ENCODE measurements at regions not wholly inside any gene's neighbourhood (a gene's known extent, or its start where the extent isn't known, plus 50 kb on each side); places are given as distances from the start of the nearest gene placed in this dataset.

DNA sequence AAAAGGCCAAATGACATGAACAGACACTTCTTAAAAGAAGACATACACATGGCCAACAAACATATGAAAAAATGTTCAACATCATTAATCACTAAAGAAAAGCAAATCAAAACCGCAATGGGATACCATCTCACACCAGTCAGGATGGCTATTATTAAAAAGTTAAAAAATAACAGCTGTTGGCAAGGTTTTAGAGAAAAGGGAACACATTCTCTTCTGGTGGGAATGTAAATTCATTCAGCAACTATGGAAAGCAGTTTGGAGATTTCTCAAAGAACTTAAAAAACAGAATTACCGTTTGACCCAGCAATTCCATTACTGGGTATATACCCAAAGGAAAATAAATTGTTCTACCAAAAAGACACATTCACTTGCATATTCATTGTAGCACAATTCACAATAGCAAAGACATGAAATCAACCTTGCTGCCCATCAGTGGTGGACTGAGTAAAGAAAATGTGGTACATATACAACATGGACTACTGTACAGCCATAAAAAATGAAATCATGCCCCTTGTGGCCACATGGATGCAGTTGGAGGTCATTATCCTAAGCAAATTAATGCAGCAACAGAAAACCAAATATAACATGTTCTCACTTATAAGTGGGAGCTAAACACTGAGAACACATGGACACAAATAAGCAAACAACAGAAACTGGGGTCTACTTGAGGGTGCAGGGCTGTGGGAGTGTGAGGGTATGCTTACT lies 190.7 kb upstream of the MCTP2 start:
- H3K27ac ChIP-seq: no peak overlapping the region
- no peaks in the 10 kb centered on the region for H3K9me2 ChIP-seq (ENCODE audit: insufficient read depth)
- H3K36me3 ChIP-seq (ENCODE audit: low read depth): no peaks in the 10 kb centered on the region
- DNase-seq: peak; percentile 39
- H3K9ac ChIP-seq: no peak overlapping the region
- H3K4me1 ChIP-seq (ENCODE audit: insufficient read depth): peaks cover 33% of the 10 kb centered on the region
- in situ Hi-C loops (cut with MboI): no loop called here
- TF ChIP-seq EZH2 (IDR thresholded peaks at IDR 0.05; ENCODE audit: insufficient read depth, poor library complexity, severe bottlenecking): no peak
- TF ChIP-seq EZH2phosphoT487 (IDR thresholded peaks at IDR 0.05; ENCODE audit: insufficient read depth, low read depth): no peak
- no peaks in the 10 kb centered on the region for H4K20me1 ChIP-seq (ENCODE audit: insufficient read depth)
- no peak overlapping the region for H3K4me2 ChIP-seq (ENCODE audit: unreplicated experiment)
- WGBS, 2 experiments (ENCODE audit: low coverage in 1 of 2, low lambda C conversion rate in 2 of 2, missing lambda C conversion rate in 2 of 2): 15 to 20% methylated on average over 2 of the region's 2 CpGs
- H3K4me3 ChIP-seq: no peak overlapping the region
- H3K79me2 ChIP-seq (ENCODE audit: insufficient read depth): no peaks in the 10 kb centered on the region
- peaks cover 31% of the 10 kb centered on the region for H3F3A ChIP-seq (ENCODE audit: insufficient read depth)
- no peak overlapping the region for H2AFZ ChIP-seq
- H3K9me3 ChIP-seq (ENCODE audit: low read depth): no peaks in the 10 kb centered on the region
- H3K27me3 ChIP-seq (replicated peaks; ENCODE audit: insufficient read depth): no peaks in the 10 kb centered on the region

- H3K27ac ChIP-seq: no peak overlapping the region
- no peak overlapping the region for H3K4me2 ChIP-seq (ENCODE audit: unreplicated experiment)
- no peak overlapping the region for H3K9ac ChIP-seq
- H3K9me3 ChIP-seq (ENCODE audit: low read depth): no peaks in the 10 kb centered on the region
- no peaks in the 10 kb centered on the region for H3K9me2 ChIP-seq (ENCODE audit: insufficient read depth)
- H3K4me3 ChIP-seq: no peak overlapping the region
- H3K4me1 ChIP-seq (ENCODE audit: insufficient read depth): peaks cover 20% of the 10 kb centered on the region
- H4K20me1 ChIP-seq (ENCODE audit: insufficient read depth): no peaks in the 10 kb centered on the region
- H2AFZ ChIP-seq: no peak overlapping the region
- peaks cover 19% of the 10 kb centered on the region for H3F3A ChIP-seq (ENCODE audit: insufficient read depth)
- TF ChIP-seq EZH2 (IDR thresholded peaks at IDR 0.05; ENCODE audit: insufficient read depth, poor library complexity, severe bottlenecking) (no peak), EZH2phosphoT487 (IDR thresholded peaks at IDR 0.05; ENCODE audit: insufficient read depth, low read depth) (no peak)
- peak; percentile 38 for DNase-seq
- no peaks in the 10 kb centered on the region for H3K36me3 ChIP-seq (ENCODE audit: low read depth)
- no peaks in the 10 kb centered on the region for H3K79me2 ChIP-seq (ENCODE audit: insufficient read depth)
- in situ Hi-C loops (cut with MboI): no loop called here
- no peaks in the 10 kb centered on the region for H3K27me3 ChIP-seq (replicated peaks; ENCODE audit: insufficient read depth)
- 22 to 25% methylated on average over 2 of the region's 2 CpGs for WGBS, 2 experiments (ENCODE audit: low coverage in 1 of 2, low lambda C conversion rate in 2 of 2, missing lambda C conversion rate in 2 of 2)
Measured at GRCh38 chr15:94036156-94036555, 195.2 kb upstream of the MCTP2 start.

- Histone ChIP-seq H3K79me2 (ENCODE audit: insufficient read depth) (no peaks in the 10 kb centered on the region), H4K20me1 (ENCODE audit: insufficient read depth) (no peaks in the 10 kb centered on the region), H3K27ac (no peak overlapping the region), H3K4me1 (ENCODE audit: insufficient read depth) (peaks cover 18% of the 10 kb centered on the region), H3F3A (ENCODE audit: insufficient read depth) (peaks cover 25% of the 10 kb centered on the region), H3K27me3 (replicated peaks; ENCODE audit: insufficient read depth) (no peaks in the 10 kb centered on the region), H3K9me3 (ENCODE audit: low read depth) (no peaks in the 10 kb centered on the region), H3K4me3 (no peak overlapping the region), H3K9me2 (ENCODE audit: insufficient read depth) (no peaks in the 10 kb centered on the region), H3K36me3 (ENCODE audit: low read depth) (no peaks in the 10 kb centered on the region), H3K4me2 (ENCODE audit: unreplicated experiment) (no peak overlapping the region), H2AFZ (no peak overlapping the region), H3K9ac (no peak overlapping the region)
- in situ Hi-C loops (cut with MboI): no loop called here
- TF ChIP-seq EZH2phosphoT487 (IDR thresholded peaks at IDR 0.05; ENCODE audit: insufficient read depth, low read depth) (no peak), EZH2 (IDR thresholded peaks at IDR 0.05; ENCODE audit: insufficient read depth, poor library complexity, severe bottlenecking) (no peak)
- DNase-seq: no peak
- WGBS, 2 experiments (ENCODE audit: low coverage in 1 of 2, low lambda C conversion rate in 2 of 2, missing lambda C conversion rate in 2 of 2): 94 to 96% methylated on average over 17 of the region's 17 CpGs
Measured at GRCh38 chr15:94033683-94034020, 197.7 kb upstream of the MCTP2 start.

DNA sequence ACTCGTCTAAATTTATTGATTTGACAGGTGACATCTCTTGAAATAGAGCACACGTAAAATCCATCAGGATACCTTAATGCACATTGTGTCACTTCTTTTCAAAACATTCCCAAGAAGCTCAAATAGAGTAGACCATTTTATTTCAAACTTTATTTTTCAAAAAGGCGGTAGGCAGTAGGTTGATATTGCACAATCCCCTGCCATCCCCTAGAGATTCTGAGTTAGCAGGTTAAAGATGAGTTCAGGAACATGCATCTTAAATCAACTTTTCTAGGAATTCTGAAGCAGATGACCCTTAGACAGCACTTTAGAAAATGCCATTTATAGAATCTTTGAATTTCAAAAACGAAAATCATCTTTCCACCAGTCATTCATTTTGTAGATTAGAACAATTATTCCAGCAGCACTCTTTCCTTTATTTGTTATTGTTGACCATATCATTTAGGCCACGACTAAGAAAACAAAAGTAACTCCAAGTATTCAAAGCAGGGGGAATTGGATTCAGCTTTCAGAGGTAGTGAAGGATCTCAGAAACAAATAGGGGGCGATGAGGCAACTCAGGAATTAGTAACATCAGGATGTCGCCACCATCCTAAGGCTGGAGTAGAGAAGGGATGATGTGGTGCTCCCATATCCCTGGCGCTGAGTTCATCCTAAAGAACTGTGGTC lies 198.2 kb upstream of the MCTP2 start:
- Histone ChIP-seq H3F3A (ENCODE audit: insufficient read depth) (peaks cover 27% of the 10 kb centered on the region), H3K27ac (no peak overlapping the region), H2AFZ (no peak overlapping the region), H3K27me3 (replicated peaks; ENCODE audit: insufficient read depth) (no peaks in the 10 kb centered on the region), H3K9ac (no peak overlapping the region), H3K4me3 (no peak overlapping the region), H3K9me2 (ENCODE audit: insufficient read depth) (no peaks in the 10 kb centered on the region), H3K4me1 (ENCODE audit: insufficient read depth) (peaks cover 18% of the 10 kb centered on the region), H3K79me2 (ENCODE audit: insufficient read depth) (no peaks in the 10 kb centered on the region), H3K36me3 (ENCODE audit: low read depth) (no peaks in the 10 kb centered on the region), H4K20me1 (ENCODE audit: insufficient read depth) (no peaks in the 10 kb centered on the region), H3K9me3 (ENCODE audit: low read depth) (no peaks in the 10 kb centered on the region), H3K4me2 (ENCODE audit: unreplicated experiment) (no peak overlapping the region)
- TF ChIP-seq EZH2 (IDR thresholded peaks at IDR 0.05; ENCODE audit: insufficient read depth, poor library complexity, severe bottlenecking): no peak
- no peak for TF ChIP-seq EZH2phosphoT487 (IDR thresholded peaks at IDR 0.05; ENCODE audit: insufficient read depth, low read depth)
- WGBS, 2 experiments (ENCODE audit: low coverage in 1 of 2, low lambda C conversion rate in 2 of 2, missing lambda C conversion rate in 2 of 2): 80 to 86% methylated on average over 8 of the region's 8 CpGs
- in situ Hi-C loops (cut with MboI): no loop called here
- no peak for DNase-seq
